Ishikawa (cell line): ENCODE measurements at regions not wholly inside any gene's neighbourhood (a gene's known extent, or its start where the extent isn't known, plus 50 kb on each side); places are given as distances from the start of the nearest gene placed in this dataset.

Source experiments
- CEBPB ChIP-seq: IDR thresholded peaks from 2 replicates; pipeline ENCODE4 v1.6.1; 2012
- CREB1 ChIP-seq: IDR thresholded peaks from 2 replicates; pipeline ENCODE4 v1.6.1; 2012; ENCODE audit warnings: low read depth
- EGR1 ChIP-seq: IDR thresholded peaks from 2 replicates; pipeline ENCODE4 v1.6.1; 2012
- EP300 ChIP-seq: IDR thresholded peaks from 2 replicates; pipeline ENCODE4 v1.6.1; 2012; ENCODE audit warnings: borderline replicate concordance
- FOXM1 ChIP-seq: IDR thresholded peaks from 2 replicates; pipeline ENCODE4 v1.6.1; 2012; ENCODE audit warnings: low read depth, borderline replicate concordance
- MAX ChIP-seq: IDR thresholded peaks from 2 replicates; pipeline ENCODE4 v1.6.1; 2012
- NFIC ChIP-seq: IDR thresholded peaks from 2 replicates; pipeline ENCODE4 v1.6.1; 2012
- RAD21 ChIP-seq: IDR thresholded peaks from 2 replicates; pipeline ENCODE4 v1.6.1; 2012; ENCODE audit warnings: low read depth
- REST ChIP-seq: IDR thresholded peaks from 2 replicates; pipeline ENCODE4 v1.6.1; 2012; ENCODE audit warnings: low read depth, mild to moderate bottlenecking
- TAF1 ChIP-seq: IDR thresholded peaks from 2 replicates; pipeline ENCODE4 v1.6.1; 2012; ENCODE audit warnings: low read depth, mild to moderate bottlenecking
- TCF12 ChIP-seq: IDR thresholded peaks from 2 replicates; pipeline ENCODE4 v1.6.1; 2012; ENCODE audit warnings: low read depth
- TEAD4 ChIP-seq: IDR thresholded peaks from 2 replicates; pipeline ENCODE4 v1.6.1; 2012
- USF1 ChIP-seq: IDR thresholded peaks from 2 replicates; pipeline ENCODE4 v1.6.1; 2012
- YY1 ChIP-seq: IDR thresholded peaks from 2 replicates; pipeline ENCODE4 v1.6.1; 2012; ENCODE audit warnings: low read depth
- ZBTB7A ChIP-seq: IDR thresholded peaks from 2 replicates; pipeline ENCODE4 v1.6.1; 2012; ENCODE audit warnings: low read depth

- no peak for TF ChIP-seq EGR1
Measured at GRCh38 chr3:182018361-182018760, 306.6 kb downstream of the SOX2 start.

GRCh38 chr3:182019926-182020325 lies 308.2 kb downstream of the SOX2 start:
- no peak for TF ChIP-seq NFIC
- no peak for TF ChIP-seq USF1
- TF ChIP-seq TAF1: no peak
- no peak for TF ChIP-seq YY1
- TF ChIP-seq FOXM1: no peak
- no peak for TF ChIP-seq EGR1
- TF ChIP-seq CREB1: no peak
- no peak for TF ChIP-seq CEBPB
- no peak for TF ChIP-seq TEAD4
- TF ChIP-seq RAD21: no peak
- no peak for TF ChIP-seq REST
- no peak for TF ChIP-seq EP300
- TF ChIP-seq MAX: no peak
- TF ChIP-seq TCF12: no peak
- no peak for TF ChIP-seq ZBTB7A

- TF ChIP-seq REST (no peak), NFIC (no peak), CREB1 (no peak), TAF1 (no peak), EGR1 (no peak)
Measured at GRCh38 chr3:182023843-182024242, 312.1 kb downstream of the SOX2 start.

- no peak for TF ChIP-seq EGR1
- no peak for TF ChIP-seq CEBPB
- TF ChIP-seq RAD21: no peak
- TF ChIP-seq NFIC: no peak
- no peak for TF ChIP-seq TAF1
- TF ChIP-seq ZBTB7A: no peak
- no peak for TF ChIP-seq REST
- TF ChIP-seq TCF12: no peak
- no peak for TF ChIP-seq CREB1
Measured at GRCh38 chr3:182027366-182027765, 315.6 kb downstream of the SOX2 start.

GRCh38 chr3:182028081-182028480 lies 316.4 kb downstream of the SOX2 start:
- TF ChIP-seq USF1 (no peak), ZBTB7A (no peak), TCF12 (no peak), RAD21 (no peak), CREB1 (no peak), MAX (no peak), TAF1 (no peak), EGR1 (no peak), CEBPB (no peak), FOXM1 (no peak), EP300 (no peak), REST (no peak), YY1 (no peak), TEAD4 (no peak), NFIC (no peak)
